Right lobe of liver (tissue), 4 donors: ENCODE measurements at regions not wholly inside any gene's neighbourhood (a gene's known extent, or its start where the extent isn't known, plus 50 kb on each side); places are given as distances from the start of the nearest gene placed in this dataset.

Experiments
- POLR2A ChIP-seq: fragments of 450-650 bp; IDR thresholded peaks from one replicate; pipeline ENCODE4 v1.6.1; 2017; ENCODE audit warnings: antibody characterized with exemption, mild to moderate bottlenecking
- TF ChIP-seq, protein P1 (sequence below), 4 donors: fragments of 200-600 bp in 3 of 4; fragments of 450-650 bp in 1 of 4; IDR thresholded peaks; one replicate each; pipeline versions ENCODE4 v1.5.1 to v1.8.0; 2016 to 2022; ENCODE audit warnings: antibody characterized with exemption in 4 of 4, mild to moderate bottlenecking in 2 of 4
- donor health status: DM: no; HTN: no; CAD: no.
- donor health status: DM: no; HTN: no; CAD: no.
- donor health status: DM: no; HTN: yes; CAD: no.

DNA sequence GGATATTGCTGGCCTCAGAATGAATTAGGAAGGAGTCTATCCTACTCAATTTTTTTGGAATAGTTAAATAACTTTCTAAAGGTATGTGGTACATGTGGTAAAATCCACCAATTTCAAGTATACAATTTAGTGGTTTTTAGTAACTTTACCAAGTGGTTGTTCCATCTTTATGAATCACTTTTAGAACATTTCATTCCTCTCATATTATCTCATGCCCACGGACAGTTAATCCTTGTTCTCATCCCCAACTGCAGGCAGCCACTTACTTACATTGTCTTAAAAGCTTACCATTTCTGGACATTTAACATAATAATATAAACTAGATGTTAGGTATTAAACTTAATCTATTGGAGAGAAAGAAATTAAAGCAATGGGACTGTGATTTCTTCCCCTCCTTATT, 146.3 kb upstream of the ZC3H15 start:
- TF ChIP-seq, protein P1, sequence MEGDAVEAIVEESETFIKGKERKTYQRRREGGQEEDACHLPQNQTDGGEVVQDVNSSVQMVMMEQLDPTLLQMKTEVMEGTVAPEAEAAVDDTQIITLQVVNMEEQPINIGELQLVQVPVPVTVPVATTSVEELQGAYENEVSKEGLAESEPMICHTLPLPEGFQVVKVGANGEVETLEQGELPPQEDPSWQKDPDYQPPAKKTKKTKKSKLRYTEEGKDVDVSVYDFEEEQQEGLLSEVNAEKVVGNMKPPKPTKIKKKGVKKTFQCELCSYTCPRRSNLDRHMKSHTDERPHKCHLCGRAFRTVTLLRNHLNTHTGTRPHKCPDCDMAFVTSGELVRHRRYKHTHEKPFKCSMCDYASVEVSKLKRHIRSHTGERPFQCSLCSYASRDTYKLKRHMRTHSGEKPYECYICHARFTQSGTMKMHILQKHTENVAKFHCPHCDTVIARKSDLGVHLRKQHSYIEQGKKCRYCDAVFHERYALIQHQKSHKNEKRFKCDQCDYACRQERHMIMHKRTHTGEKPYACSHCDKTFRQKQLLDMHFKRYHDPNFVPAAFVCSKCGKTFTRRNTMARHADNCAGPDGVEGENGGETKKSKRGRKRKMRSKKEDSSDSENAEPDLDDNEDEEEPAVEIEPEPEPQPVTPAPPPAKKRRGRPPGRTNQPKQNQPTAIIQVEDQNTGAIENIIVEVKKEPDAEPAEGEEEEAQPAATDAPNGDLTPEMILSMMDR (IDR thresholded peaks at IDR 0.05), result no peak
- TF ChIP-seq POLR2A, result no peak
